H1 (cell line): ENCODE measurements at regions not wholly inside any gene's neighbourhood (a gene's known extent, or its start where the extent isn't known, plus 50 kb on each side); places are given as distances from the start of the nearest gene placed in this dataset.

ENCODE experiments used
- NANOG ChIP-seq: IDR thresholded peaks from 2 replicates; pipeline ENCODE4 v1.6.1; 2011; ENCODE audit warnings: low read length, low read depth, mild to moderate bottlenecking, inconsistent platforms; ENCODE audit not compliant: insufficient read depth, poor library complexity, severe bottlenecking
- RXRA ChIP-seq: IDR thresholded peaks from 2 replicates; pipeline ENCODE4 v1.6.1; 2011; ENCODE audit warnings: low read depth, mild to moderate bottlenecking, low read length, moderate library complexity; ENCODE audit not compliant: insufficient read depth
- TEAD4 ChIP-seq: IDR thresholded peaks from 2 replicates; pipeline ENCODE4 v1.6.1; 2012; ENCODE audit warnings: low read depth, low read length, inconsistent platforms, mixed read lengths

DNA sequence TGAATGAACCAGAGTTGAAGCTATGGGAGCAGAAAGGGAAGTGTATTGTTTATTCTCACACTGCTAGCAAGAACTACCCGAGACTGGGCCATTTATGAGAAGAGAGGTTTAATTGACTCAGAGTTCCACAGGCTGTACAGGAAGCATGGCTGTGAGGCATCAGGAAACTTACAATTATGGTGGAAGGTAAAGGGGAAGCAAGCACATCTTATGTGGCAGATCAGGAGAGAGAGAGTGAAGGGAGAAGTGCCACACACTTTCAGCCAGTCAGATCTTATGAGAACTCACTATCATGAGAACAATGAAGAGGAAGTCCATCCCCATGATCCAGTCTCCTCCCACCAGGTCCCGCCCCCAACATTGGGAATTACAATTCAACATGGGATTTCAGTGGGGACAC lies 383.2 kb upstream of the SLC14A2 start (continued):
- TF ChIP-seq TEAD4: no peak
- no peak for TF ChIP-seq RXRA
- TF ChIP-seq NANOG: no peak
